ENCODE measurements at regions not wholly inside any gene's neighbourhood (a gene's known extent, or its start where the extent isn't known, plus 50 kb on each side); places are given as distances from the start of the nearest gene placed in this dataset.

- TF ChIP-seq PRDM4 (tag by site-specific recombination; IDR thresholded peaks at IDR 0.05): no peak
These were observed 205.4 kb upstream of the CARD18 start (continued) for GRCh38 chr11:105344938-105345337.

- Histone ChIP-seq H3K4me3 (ENCODE audit: low read depth, low read length) (no peak overlapping the region), H3K9me3 (ENCODE audit: control insufficient read depth, insufficient read depth, low read depth, low read length) (no peaks in the 10 kb centered on the region), H3K4me1 (ENCODE audit: control insufficient read depth, insufficient read depth, low read length) (no peaks in the 10 kb centered on the region), H3K27ac (ENCODE audit: extremely low read depth, low read depth, low read length) (no peak overlapping the region), H3K36me3 (ENCODE audit: control insufficient read depth in 2 of 2, insufficient read depth in 1 of 2, low read length in 2 of 2) (no peaks in the 10 kb centered on the region)
- TF ChIP-seq ZNF404 (tag by site-specific recombination; IDR thresholded peaks at IDR 0.05) (no peak), PRDM10 (tag by site-specific recombination; IDR thresholded peaks at IDR 0.05) (peak; percentile 41; the same call in 1 of the 2 replicates), ZNF19 (tag by site-specific recombination; IDR thresholded peaks at IDR 0.05; ENCODE audit: low read depth) (no peak)
- ChIA-PET CTCF (no interaction called here), POLR2A (no interaction called here)
These were observed 194.6 kb upstream of the CARD18 start for GRCh38 chr11:105334025-105334714.

GRCh38 chr11:105333153-105333552, 193.6 kb upstream of the CARD18 start:
- Histone ChIP-seq H3K9me3 (ENCODE audit: control insufficient read depth, insufficient read depth, low read depth, low read length) (no peaks in the 10 kb centered on the region), H3K4me3 (ENCODE audit: low read depth, low read length) (no peak overlapping the region), H3K4me1 (ENCODE audit: control insufficient read depth, insufficient read depth, low read length) (no peaks in the 10 kb centered on the region), H3K27ac (ENCODE audit: extremely low read depth, low read depth, low read length) (no peak overlapping the region), H3K36me3 (ENCODE audit: control insufficient read depth in 2 of 2, insufficient read depth in 1 of 2, low read length in 2 of 2) (no peaks in the 10 kb centered on the region)
- TF ChIP-seq SCRT2 (tag by site-specific recombination; IDR thresholded peaks at IDR 0.05) (0 out of 2 replicates have a peak, but pooled peaks have one; percentile 19), ZNF785 (tag by site-specific recombination; IDR thresholded peaks at IDR 0.05) (no peak), HOXC10 (CRISPR knock-in tag; IDR thresholded peaks at IDR 0.05) (no peak), ZNF311 (tag by site-specific recombination; IDR thresholded peaks at IDR 0.05; ENCODE audit: borderline replicate concordance) (no peak), ZNF561 (tag by site-specific recombination; IDR thresholded peaks at IDR 0.05; ENCODE audit: borderline replicate concordance) (no peak)
- POLR2A ChIA-PET: no interaction called here
- CTCF ChIA-PET: no interaction called here

- CTCF ChIA-PET: no interaction called here
- no peak for TF ChIP-seq ZNF169 (tag by site-specific recombination; IDR thresholded peaks at IDR 0.05)
- TF ChIP-seq ZNF394 (tag by site-specific recombination; IDR thresholded peaks at IDR 0.05; ENCODE audit: borderline replicate concordance): no peak
- no peak for TF ChIP-seq ZNF776 (tag by site-specific recombination; IDR thresholded peaks at IDR 0.05; ENCODE audit: borderline replicate concordance)
- no peak for TF ChIP-seq ZNF473 (tag by site-specific recombination; IDR thresholded peaks at IDR 0.05)
- TF ChIP-seq ZSCAN18 (tag by site-specific recombination; IDR thresholded peaks at IDR 0.05): no peak
- no peak for TF ChIP-seq ZBTB11 (tag by site-specific recombination; conservative IDR thresholded peaks at IDR 0.05; ENCODE audit: low read depth)
- TF ChIP-seq ZNF174 (tag by site-specific recombination; IDR thresholded peaks at IDR 0.05): no peak
- no peak for TF ChIP-seq ZNF621 (tag by site-specific recombination; IDR thresholded peaks at IDR 0.05)
These were observed 192.6 kb upstream of the CARD18 start for GRCh38 chr11:105332171-105332570.

More at GRCh38 chr11:105332171-105332570, 192.6 kb upstream of the CARD18 start:
- Histone ChIP-seq H3K27ac (ENCODE audit: extremely low read depth, low read depth, low read length) (no peak overlapping the region), H3K36me3 (ENCODE audit: control insufficient read depth in 2 of 2, insufficient read depth in 1 of 2, low read length in 2 of 2) (no peaks in the 10 kb centered on the region), H3K4me1 (ENCODE audit: control insufficient read depth, insufficient read depth, low read length) (no peaks in the 10 kb centered on the region), H3K9me3 (ENCODE audit: control insufficient read depth, insufficient read depth, low read depth, low read length) (no peaks in the 10 kb centered on the region), H3K4me3 (ENCODE audit: low read depth, low read length) (no peak overlapping the region)
- POLR2A ChIA-PET: no interaction called here
